Globus pallidus (tissue), 1 donor: ENCODE measurements at regions not wholly inside any gene's neighbourhood (a gene's known extent, or its start where the extent isn't known, plus 50 kb on each side); places are given as distances from the start of the nearest gene placed in this dataset.
"Not testable (repeated sequence)": the region's sequence is repeated elsewhere in the genome, so short reads cannot be mapped to it uniquely, and the experiment has no call there.

Experiments
- DNase-seq: peaks from one replicate; pipeline ENCODE4 v3.0.0-alpha.2; 2015; ENCODE audit warnings: low spot score

DNA sequence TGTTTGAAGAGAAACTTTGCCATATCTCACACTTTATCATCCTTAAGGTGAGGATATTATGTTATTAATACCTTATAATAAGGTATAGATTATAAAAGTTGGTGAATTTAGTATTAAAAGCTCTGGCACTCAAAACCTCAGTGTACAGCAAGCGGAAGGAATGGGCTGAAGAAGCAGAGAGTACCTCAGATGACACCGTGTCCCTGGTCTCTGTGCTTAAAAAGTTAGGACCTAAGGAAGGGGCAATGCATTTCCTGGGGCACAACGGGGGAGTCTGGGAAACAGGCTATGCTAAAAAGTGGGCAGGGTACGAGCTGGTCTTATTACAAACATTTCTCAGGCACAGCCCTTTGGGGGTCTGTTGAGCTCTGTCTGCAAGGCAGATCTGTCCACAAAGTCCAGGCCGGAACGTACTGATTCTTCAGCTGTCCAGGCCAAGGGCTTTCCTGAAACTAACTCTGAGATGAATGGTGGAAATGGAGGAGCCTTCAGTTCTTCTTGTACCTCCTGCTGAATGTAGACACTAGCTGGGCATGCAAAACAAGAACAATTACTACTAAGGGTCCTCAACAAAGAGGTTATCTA lies 202.7 kb downstream of the POM121L12 start:
- DNase-seq = no peak

DNA sequence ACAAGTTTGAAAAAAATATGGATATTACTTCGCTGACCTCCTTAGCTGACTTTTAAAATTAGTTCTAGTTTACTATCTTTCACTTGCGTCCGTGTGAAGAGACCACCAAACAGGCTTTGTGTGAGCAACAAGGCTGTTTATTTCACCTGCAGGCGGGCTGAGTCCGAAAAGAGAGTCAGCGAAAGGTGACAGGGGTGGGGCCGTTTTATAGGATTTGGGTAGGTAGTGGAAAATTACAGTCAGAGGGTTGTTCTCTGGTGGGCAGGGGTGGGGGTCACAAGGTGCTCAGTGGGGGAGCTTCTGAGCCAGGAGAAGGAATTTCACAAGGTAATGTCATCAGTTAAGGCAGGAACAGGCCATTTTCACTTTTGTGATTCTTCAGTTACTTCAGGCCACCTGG lies 203.7 kb downstream of the POM121L12 start:
- not testable (repeated sequence) for DNase-seq

- no peak for DNase-seq
These were observed 210.3 kb downstream of the POM121L12 start for GRCh38 chr7:53245721-53246120.

DNA sequence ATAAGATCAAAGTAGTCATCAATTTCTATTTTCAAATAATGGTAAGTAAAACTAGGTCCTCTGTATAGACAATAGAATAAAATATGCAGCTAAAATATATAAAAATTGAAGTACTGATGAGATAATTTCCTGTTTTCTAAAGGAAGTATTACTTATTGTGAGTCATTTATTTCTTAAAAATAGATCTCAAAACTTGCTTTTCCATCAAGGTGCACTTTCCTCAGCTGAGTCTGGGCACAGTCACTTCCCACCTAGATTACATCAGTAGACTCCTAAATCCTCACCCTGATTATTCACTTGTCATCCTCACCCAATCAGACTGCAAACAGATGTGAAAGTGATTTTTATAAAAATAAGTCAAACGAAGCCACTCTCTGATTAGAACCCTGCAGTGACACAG lies 211.5 kb downstream of the POM121L12 start:
- DNase-seq = no peak

DNA sequence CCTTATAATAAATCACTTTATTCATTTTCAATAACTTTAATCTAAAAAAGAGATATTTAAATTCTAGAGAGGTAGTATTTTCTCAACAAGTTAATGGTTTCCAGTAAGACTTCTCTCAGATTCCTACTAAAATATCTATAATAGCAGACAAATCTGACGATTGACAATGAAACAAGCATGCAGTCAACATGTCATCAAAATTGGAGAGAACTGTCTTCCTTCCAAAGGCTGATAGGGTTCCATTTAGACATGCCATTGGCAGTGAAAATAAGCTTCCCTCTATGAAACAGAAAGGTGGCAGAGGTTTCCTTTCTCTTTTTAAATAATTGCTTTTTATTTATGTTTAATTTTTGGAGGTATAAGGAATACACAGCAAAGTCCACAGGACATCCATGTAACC lies 217.1 kb downstream of the POM121L12 start:
- no peak for DNase-seq

DNA sequence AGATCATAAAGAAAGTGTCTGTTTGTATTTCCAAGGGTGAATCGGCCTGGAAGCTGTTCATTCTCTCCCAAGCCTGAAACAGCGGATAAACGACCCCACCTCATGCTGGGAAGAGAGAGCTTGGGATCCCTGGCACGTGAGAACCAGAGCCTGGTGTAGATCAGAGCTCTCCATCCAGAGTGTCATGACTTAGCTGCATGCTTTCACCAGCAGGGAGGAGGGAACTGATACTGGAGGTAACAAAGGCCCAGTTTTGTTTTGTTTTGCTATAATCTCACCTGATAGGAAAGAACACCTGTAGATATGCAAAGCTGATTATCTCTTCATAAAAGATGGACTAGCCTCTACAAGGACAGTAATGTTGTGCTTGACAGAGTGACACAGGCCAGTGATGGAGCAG lies 236.6 kb downstream of the POM121L12 start:
- DNase-seq = no peak

DNA sequence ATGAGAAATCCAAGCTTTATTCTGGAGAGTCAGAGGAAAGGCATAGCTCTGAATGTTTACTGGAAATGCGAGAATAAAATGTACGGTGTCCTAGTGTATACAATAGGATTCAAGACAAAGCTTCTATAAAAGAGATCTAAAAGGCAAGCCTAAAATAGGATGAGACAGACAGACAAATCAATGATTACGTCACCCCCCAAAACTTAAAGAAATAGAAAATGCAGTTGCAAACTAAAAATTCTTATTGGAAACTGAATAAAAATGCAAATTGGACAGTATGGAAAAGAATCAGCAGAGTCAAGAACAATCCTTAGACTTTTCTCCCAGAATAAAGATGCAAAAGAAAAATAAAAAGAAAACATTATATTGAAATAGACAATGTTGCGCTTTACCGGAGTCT lies 245.9 kb downstream of the POM121L12 start:
- no peak for DNase-seq

DNA sequence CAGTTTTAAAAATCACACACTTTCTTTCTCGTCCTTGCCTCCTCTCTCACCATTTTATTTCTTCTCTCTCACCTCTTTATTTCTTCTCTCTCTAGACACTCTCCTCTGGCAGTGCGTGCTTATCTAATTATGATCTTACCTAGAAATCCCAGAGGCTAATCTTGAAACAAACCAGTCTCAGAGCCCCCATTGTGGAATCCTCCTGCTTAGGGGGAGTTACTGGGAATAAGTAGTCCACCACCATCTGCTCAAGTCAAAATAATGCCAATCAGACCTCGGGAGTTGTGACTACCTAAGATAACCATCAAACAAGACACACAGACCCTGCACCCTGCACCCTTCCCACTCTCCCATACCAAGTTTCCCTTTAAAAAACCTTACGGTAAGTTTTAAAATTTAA lies 256.9 kb downstream of the POM121L12 start:
- no peak for DNase-seq

DNA sequence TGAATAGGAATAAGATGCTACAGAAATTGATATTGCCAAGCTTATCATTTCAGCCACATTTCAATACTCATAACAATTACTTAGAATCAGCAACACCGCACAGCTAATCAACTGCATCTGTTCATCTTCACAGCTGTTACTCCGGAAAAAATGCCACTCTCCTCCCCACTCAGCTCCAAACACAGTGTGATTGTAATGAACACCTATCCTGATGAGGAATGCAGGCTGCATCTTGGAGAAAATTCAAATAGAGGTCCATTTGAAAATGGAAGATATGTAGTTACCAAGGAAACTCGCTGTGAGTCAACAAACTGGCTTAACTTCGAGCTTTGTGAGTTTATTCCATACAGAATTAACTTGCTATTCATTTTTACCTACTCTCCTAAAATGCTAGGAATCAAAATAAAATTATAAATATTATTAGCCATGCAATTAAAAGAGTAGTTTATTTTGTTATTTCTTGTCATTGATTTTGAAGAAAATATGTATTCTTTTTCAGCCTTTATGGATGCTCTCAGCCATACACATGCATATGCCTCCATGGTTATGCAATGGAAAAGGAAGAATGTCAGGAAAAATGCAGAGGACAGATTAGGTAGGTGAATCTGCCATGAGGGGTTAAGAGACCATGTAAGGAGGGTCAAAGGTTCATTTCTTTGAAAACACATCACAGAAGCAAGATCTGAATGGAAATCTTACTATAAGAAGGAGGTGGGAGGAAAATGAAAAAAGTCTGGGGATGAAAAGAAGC lies 267.2 kb downstream of the POM121L12 start:
- no peak for DNase-seq

DNA sequence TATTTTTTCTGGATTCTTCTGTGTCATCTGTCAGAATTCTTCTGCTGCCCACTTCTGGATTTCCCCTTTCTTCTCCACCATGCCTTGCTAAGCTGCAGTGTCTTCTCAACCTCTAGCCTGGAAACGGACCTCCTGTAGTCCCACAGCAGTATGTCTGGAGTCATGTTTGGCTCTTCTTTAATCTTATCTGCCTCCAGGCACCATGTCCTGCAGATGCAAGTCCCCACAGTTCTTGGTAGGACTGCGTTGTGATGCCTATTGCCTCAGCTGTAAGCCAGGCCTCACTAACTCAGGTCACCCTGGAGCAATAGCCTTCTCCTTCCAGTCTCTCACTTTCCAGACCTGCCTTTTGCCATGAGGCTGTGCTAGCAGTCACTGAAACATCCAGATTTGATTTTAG lies 268.3 kb downstream of the POM121L12 start:
- DNase-seq = no peak

GRCh38 chr7:53306846-53307245 lies 271.4 kb downstream of the POM121L12 start:
- no peak for DNase-seq

- no peak for DNase-seq
These were observed 275.8 kb downstream of the POM121L12 start for GRCh38 chr7:53311205-53311604.

DNA sequence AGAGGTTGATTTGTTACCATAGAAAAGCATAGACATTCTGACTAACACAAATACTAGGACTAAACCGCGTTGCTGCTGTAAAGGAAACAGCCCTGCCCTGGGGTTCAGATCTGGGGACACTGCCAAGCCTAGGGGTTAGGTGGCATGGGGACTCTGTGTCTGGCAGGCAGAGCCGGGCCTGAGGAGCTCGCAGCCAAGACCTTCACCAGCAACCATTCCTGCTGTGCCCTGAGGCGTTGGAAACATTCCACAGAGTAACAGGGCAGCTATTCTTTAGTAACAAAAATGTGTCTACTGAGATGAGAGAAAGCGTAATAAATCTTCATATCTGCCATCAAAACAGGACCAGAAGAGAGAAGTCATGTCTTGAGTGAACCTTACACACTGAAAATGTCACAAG lies 280.5 kb downstream of the POM121L12 start:
- DNase-seq = peak; percentile 24

DNA sequence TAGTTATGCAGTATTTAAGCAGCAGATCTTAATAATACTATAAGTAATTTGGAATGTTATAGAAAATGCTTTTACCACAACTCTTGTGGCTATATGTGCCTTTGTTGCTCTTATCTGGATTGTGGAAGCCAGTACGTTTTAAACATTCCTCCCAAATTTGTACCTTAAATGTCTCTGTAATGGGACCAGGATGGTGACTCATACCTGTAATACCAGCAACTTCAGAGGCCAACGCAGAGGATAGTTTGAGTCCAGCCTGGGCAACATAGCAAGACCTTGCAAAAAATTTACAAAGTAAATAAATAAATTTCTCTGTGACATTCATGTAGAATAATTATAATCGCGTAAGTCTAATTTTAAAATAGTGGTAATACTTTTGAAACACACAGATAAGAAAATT lies 283.1 kb downstream of the POM121L12 start:
- no peak for DNase-seq

- no peak for DNase-seq
These were observed 289.6 kb downstream of the POM121L12 start for GRCh38 chr7:53325061-53325460.

GRCh38 chr7:53326634-53327033 lies 291.2 kb downstream of the POM121L12 start:
- no peak for DNase-seq

DNA sequence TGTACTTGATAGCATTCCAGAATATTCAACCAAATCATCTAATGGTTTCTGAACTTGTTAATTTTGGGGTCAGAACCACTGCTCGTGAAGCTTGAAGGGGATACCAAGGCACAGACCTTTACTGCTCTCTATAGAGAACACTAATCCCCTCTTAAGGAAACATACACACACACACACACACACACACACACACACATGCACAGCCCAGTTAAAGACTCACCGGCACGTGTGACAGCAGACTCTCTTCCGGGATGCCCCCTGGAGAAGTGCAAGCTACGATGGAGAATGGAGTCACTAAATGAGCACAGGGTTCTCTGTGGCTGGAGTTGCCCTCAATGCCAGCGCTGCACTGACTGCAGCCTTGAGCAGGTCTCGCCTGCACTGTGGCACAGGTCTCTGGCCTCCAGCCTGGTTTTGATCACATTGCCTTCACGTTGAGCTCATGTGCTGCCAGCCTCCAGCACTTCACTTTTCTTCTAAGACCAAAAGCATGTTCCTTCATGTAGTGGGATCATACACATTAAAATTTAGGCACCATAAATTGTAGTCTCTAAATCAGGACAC lies 300.8 kb downstream of the POM121L12 start:
- no peak for DNase-seq

DNA sequence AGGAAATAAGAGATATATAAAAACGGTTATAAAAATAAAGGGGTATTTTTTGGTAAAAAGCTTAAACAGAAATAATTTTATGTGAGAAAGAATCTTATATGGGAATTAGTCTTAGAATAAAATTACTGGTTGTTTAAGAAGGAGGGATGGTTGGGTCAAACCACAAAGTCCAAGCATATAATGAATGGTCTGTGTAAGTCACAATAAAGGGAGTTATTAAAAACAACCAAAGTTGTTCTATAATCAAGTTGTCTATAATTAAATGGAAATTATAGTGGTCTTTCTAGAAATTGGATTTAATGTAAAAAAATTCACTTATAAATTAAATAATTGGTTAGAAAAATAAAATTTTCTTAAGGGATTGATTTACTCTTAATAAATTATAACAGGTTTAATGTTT lies 304.8 kb downstream of the POM121L12 start:
- DNase-seq = no peak

- no peak for DNase-seq
These were observed 314.8 kb downstream of the POM121L12 start for GRCh38 chr7:53350241-53350640.

DNA sequence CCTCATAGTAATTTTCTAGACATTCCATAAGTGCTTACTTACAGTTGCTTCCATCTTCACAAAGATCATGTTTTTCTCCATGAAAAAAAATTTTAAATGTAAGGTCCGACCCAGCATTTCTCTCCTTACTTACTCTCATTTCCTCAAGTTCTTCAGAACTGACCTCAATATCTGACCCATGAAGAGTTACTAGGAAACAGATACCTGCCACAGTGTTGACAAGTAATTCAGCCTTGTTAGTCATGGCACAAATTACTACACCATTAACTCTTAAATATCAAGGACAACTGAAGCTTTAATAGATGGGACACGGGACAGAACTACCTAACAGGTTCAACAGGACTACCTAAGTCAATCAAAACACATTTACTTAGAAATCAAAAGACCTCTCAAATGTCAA lies 316.2 kb downstream of the POM121L12 start:
- no peak for DNase-seq

GRCh38 chr7:53358269-53358668 lies 322.8 kb downstream of the POM121L12 start:
- no peak for DNase-seq

GRCh38 chr7:53383131-53383530 lies 347.7 kb downstream of the POM121L12 start:
- no peak for DNase-seq

- not testable (repeated sequence) for DNase-seq
These were observed 349.8 kb downstream of the POM121L12 start for GRCh38 chr7:53385239-53385638.

- DNase-seq = no peak
These were observed 352.1 kb downstream of the POM121L12 start for GRCh38 chr7:53387515-53387914.
